Amygdala (tissue), 56 donors: ENCODE measurements at regions not wholly inside any gene's neighbourhood (a gene's known extent, or its start where the extent isn't known, plus 50 kb on each side); places are given as distances from the start of the nearest gene placed in this dataset.
"Not testable (repeated sequence)": the region's sequence is repeated elsewhere in the genome, so short reads cannot be mapped to it uniquely, and the experiment has no call there.

Experiments used
- DNase-seq, 56 donors: peaks; one replicate each; lab custom pipeline; 2025; lab: John Stamatoyannopoulos, UW

GRCh38 chr15:91412138-91412928 is 312.3 kb downstream of the SV2B start:
- no peak for DNase-seq

GRCh38 chr15:91413142-91413541 is 313.1 kb downstream of the SV2B start:
- no peak for DNase-seq

- DNase-seq: no peak
Observed at GRCh38 chr15:91414124-91414523, 314.1 kb downstream of the SV2B start.

GRCh38 chr15:91415258-91415657 is 315.2 kb downstream of the SV2B start:
- DNase-seq: not testable (repeated sequence)

- no peak for DNase-seq
Observed at GRCh38 chr15:91420689-91421088, 320.6 kb downstream of the SV2B start.

GRCh38 chr15:91422797-91423196 is 322.7 kb downstream of the SV2B start:
- no peak for DNase-seq

- DNase-seq: no peak
Observed at GRCh38 chr15:91424001-91424400, 323.9 kb downstream of the SV2B start.

- DNase-seq: no peak
Observed at GRCh38 chr15:91426412-91426811, 326.4 kb downstream of the SV2B start.

- no peak for DNase-seq
Observed at GRCh38 chr15:91429973-91430372, 329.9 kb downstream of the SV2B start.

GRCh38 chr15:91431041-91431715 is 331.1 kb downstream of the SV2B start:
- no peak for DNase-seq

GRCh38 chr15:91435113-91435512 is 335.1 kb downstream of the SV2B start:
- DNase-seq: no peak

- no peak for DNase-seq
Observed at GRCh38 chr15:91444656-91445055, 344.6 kb downstream of the SV2B start.

- DNase-seq: no peak
Observed at GRCh38 chr15:91445695-91446228, 345.7 kb downstream of the SV2B start.

GRCh38 chr15:91447991-91448644 is 348.1 kb downstream of the SV2B start:
- DNase-seq: no peak

- not testable (repeated sequence) for DNase-seq
Observed at GRCh38 chr15:91453376-91453775, 353.3 kb downstream of the SV2B start.

GRCh38 chr15:91456251-91456718 is 356.2 kb downstream of the SV2B start:
- no peak for DNase-seq

- DNase-seq: no peak
Observed at GRCh38 chr15:91456921-91457320, 356.9 kb downstream of the SV2B start.

GRCh38 chr15:91461377-91461776 is 361.3 kb downstream of the SV2B start:
- DNase-seq: no peak

- no peak for DNase-seq
Observed at GRCh38 chr15:91465086-91465485, 365.0 kb downstream of the SV2B start.

- no peak for DNase-seq
Observed at GRCh38 chr15:91465696-91466095, 365.6 kb downstream of the SV2B start.
